ENCODE measurements at regions not wholly inside any gene's neighbourhood (a gene's known extent, or its start where the extent isn't known, plus 50 kb on each side); places are given as distances from the start of the nearest gene placed in this dataset.

GRCh38 chr18:2087877-2088673, 483.2 kb downstream of the METTL4 start:
- intact Hi-C loops (cut with DNase I), result no loop called here
- DNase-seq, result no peak

GRCh38 chr18:2089396-2089795, 481.9 kb downstream of the METTL4 start:
- DNase-seq, result no peak
- intact Hi-C loops (cut with DNase I), result no loop called here

GRCh38 chr18:2091937-2092336, 479.4 kb downstream of the METTL4 start:
- intact Hi-C loops (cut with DNase I), result no loop called here
- DNase-seq, result no peak

GRCh38 chr18:2096551-2096950, 474.8 kb downstream of the METTL4 start:
- DNase-seq, result no peak
- intact Hi-C loops (cut with DNase I), result no loop called here

- intact Hi-C loops (cut with DNase I), result loop anchor here (10.0 kb wide), 1 partner anchor 434 kb away; no protein-coding TSS in a partner anchor
Measured at GRCh38 chr18:2100694-2101213, 470.6 kb downstream of the METTL4 start.

GRCh38 chr18:2102022-2102421, 469.3 kb downstream of the METTL4 start:
- intact Hi-C loops (cut with DNase I), result loop anchor here (10.0 kb wide), 1 partner anchor 433 kb away; no protein-coding TSS in a partner anchor
- no peak for DNase-seq

More at GRCh38 chr18:2100694-2101213, 470.6 kb downstream of the METTL4 start:
- DNase-seq, result no peak

GRCh38 chr18:2103299-2103698, 468.0 kb downstream of the METTL4 start:
- no peak for DNase-seq
- intact Hi-C loops (cut with DNase I), result loop anchor here (10.0 kb wide), 1 partner anchor 432 kb away; no protein-coding TSS in a partner anchor

GRCh38 chr18:2104620-2105462, 466.5 kb downstream of the METTL4 start:
- intact Hi-C loops (cut with DNase I), result loop anchor here (10.0 kb wide), 1 partner anchor 430 kb away; no protein-coding TSS in a partner anchor
- DNase-seq, result peak in 36 of 42 donors; percentile 11 to 80 (median 54)

- no peak for DNase-seq
- intact Hi-C loops (cut with DNase I), result loop anchor here (10.0 kb wide), 1 partner anchor 426 kb away; no protein-coding TSS in a partner anchor
Measured at GRCh38 chr18:2108591-2108990, 462.7 kb downstream of the METTL4 start.

- intact Hi-C loops (cut with DNase I), result no loop called here
Measured at GRCh38 chr18:2111456-2111855, 459.8 kb downstream of the METTL4 start.

GRCh38 chr18:2112435-2113045, 458.8 kb downstream of the METTL4 start:
- DNase-seq, result no peak
- intact Hi-C loops (cut with DNase I), result no loop called here

More at GRCh38 chr18:2111456-2111855, 459.8 kb downstream of the METTL4 start:
- DNase-seq, result no peak

GRCh38 chr18:2114289-2114688, 457.0 kb downstream of the METTL4 start:
- intact Hi-C loops (cut with DNase I), result no loop called here
- DNase-seq, result peak in 1 of 42 donors; percentile 6

- intact Hi-C loops (cut with DNase I), result no loop called here
- no peak for DNase-seq
Measured at GRCh38 chr18:2114765-2115164, 456.5 kb downstream of the METTL4 start.

GRCh38 chr18:2121224-2121623, 450.1 kb downstream of the METTL4 start:
- DNase-seq, result no peak
- intact Hi-C loops (cut with DNase I), result no loop called here

- intact Hi-C loops (cut with DNase I), result no loop called here
- no peak for DNase-seq
Measured at GRCh38 chr18:2123077-2123476, 448.2 kb downstream of the METTL4 start.

- DNase-seq, result no peak
Measured at GRCh38 chr18:2134364-2134763, 436.9 kb downstream of the METTL4 start.

GRCh38 chr18:2135309-2135708, 436.0 kb downstream of the METTL4 start:
- no peak for DNase-seq
- intact Hi-C loops (cut with DNase I), result no loop called here

More at GRCh38 chr18:2134364-2134763, 436.9 kb downstream of the METTL4 start:
- intact Hi-C loops (cut with DNase I), result no loop called here

GRCh38 chr18:2138552-2138951, 432.8 kb downstream of the METTL4 start:
- intact Hi-C loops (cut with DNase I), result no loop called here
- no peak for DNase-seq

GRCh38 chr18:2139691-2140090, 431.6 kb downstream of the METTL4 start:
- DNase-seq, result no peak

More at GRCh38 chr18:2139691-2140090, 431.6 kb downstream of the METTL4 start:
- intact Hi-C loops (cut with DNase I), result no loop called here

Data from head of caudate nucleus (tissue), 42 donors.